Lower leg skin (tissue), 3 donors: ENCODE measurements at regions not wholly inside any gene's neighbourhood (a gene's known extent, or its start where the extent isn't known, plus 50 kb on each side); places are given as distances from the start of the nearest gene placed in this dataset.

Source experiments
- CTCF ChIP-seq, 3 donors: fragments of 450-650 bp; IDR thresholded peaks; one replicate each; pipeline ENCODE4 v1.5.1; 2016; ENCODE audit warnings: antibody characterized with exemption in 3 of 3, mild to moderate bottlenecking in 3 of 3, moderate library complexity in 2 of 3
- POLR2A ChIP-seq, 2 donors: fragments of 450-650 bp; IDR thresholded peaks; one replicate each; pipeline ENCODE4 v1.6.1; 2016 to 2017; ENCODE audit warnings: antibody characterized with exemption in 2 of 2, mild to moderate bottlenecking in 1 of 2, moderate library complexity in 1 of 2

GRCh38 chrX:98071331-98071730, 1187.6 kb downstream of the RPA4 start:
- TF ChIP-seq POLR2A (IDR thresholded peaks at IDR 0.05) = no peak
- no peak for TF ChIP-seq CTCF (IDR thresholded peaks at IDR 0.05)
